ENCODE measurements at regions not wholly inside any gene's neighbourhood (a gene's known extent, or its start where the extent isn't known, plus 50 kb on each side); places are given as distances from the start of the nearest gene placed in this dataset.
A peak's percentile ranks its signal among the peaks of the same experiment; 100 is the strongest.

DNA sequence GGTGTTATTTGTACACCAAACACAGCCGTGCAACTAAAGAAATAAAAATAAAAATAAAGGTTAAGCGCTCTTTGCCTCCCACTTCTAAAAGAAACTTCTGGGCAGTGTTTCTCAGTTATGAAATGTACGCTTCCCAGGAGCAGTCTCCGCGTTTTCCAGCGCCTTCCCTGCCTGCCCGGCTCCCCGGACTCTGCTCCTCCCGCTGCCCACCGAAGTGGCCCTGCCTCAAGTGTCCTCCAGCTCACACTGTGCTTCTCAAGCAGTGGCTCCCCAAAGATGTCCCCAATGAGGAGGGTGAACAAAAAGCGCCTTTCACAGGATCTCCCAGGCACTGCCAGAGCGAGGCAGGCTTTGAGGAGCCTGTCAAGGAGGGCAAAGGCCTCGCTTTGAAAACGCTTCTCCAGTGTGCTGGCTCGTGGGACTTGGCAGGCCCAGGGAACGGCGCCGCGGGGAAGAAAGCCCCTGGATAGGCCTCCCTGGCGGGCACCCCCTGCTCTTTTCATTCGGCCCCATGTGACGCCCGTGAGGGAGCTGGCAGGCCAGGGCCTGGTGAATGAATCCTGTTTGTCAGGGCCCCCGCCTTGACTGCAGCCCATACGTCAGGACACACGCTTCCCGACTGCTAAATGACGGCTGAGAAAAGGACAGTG is 187.1 kb downstream of the FOXO1 start:
- H3K4me3 Mint-ChIP-seq (ENCODE audit: unreplicated experiment): no peak overlapping the region
- TF ChIP-seq, protein P1, sequence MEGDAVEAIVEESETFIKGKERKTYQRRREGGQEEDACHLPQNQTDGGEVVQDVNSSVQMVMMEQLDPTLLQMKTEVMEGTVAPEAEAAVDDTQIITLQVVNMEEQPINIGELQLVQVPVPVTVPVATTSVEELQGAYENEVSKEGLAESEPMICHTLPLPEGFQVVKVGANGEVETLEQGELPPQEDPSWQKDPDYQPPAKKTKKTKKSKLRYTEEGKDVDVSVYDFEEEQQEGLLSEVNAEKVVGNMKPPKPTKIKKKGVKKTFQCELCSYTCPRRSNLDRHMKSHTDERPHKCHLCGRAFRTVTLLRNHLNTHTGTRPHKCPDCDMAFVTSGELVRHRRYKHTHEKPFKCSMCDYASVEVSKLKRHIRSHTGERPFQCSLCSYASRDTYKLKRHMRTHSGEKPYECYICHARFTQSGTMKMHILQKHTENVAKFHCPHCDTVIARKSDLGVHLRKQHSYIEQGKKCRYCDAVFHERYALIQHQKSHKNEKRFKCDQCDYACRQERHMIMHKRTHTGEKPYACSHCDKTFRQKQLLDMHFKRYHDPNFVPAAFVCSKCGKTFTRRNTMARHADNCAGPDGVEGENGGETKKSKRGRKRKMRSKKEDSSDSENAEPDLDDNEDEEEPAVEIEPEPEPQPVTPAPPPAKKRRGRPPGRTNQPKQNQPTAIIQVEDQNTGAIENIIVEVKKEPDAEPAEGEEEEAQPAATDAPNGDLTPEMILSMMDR (IDR thresholded peaks at IDR 0.05): no peak
- H3K4me1 Mint-ChIP-seq (ENCODE audit: unreplicated experiment): peaks cover 47% of the 10 kb centered on the region
- no peak for DNase-seq (ENCODE audit: extremely low spot score, unreplicated experiment)
- no peaks in the 10 kb centered on the region for H3K27me3 Mint-ChIP-seq (ENCODE audit: unreplicated experiment)
- H3K27ac Mint-ChIP-seq (ENCODE audit: unreplicated experiment): no peak overlapping the region
- no peaks in the 10 kb centered on the region for H3K9me3 Mint-ChIP-seq (ENCODE audit: unreplicated experiment)
- no peaks in the 10 kb centered on the region for H3K36me3 Mint-ChIP-seq (ENCODE audit: unreplicated experiment)

DNA sequence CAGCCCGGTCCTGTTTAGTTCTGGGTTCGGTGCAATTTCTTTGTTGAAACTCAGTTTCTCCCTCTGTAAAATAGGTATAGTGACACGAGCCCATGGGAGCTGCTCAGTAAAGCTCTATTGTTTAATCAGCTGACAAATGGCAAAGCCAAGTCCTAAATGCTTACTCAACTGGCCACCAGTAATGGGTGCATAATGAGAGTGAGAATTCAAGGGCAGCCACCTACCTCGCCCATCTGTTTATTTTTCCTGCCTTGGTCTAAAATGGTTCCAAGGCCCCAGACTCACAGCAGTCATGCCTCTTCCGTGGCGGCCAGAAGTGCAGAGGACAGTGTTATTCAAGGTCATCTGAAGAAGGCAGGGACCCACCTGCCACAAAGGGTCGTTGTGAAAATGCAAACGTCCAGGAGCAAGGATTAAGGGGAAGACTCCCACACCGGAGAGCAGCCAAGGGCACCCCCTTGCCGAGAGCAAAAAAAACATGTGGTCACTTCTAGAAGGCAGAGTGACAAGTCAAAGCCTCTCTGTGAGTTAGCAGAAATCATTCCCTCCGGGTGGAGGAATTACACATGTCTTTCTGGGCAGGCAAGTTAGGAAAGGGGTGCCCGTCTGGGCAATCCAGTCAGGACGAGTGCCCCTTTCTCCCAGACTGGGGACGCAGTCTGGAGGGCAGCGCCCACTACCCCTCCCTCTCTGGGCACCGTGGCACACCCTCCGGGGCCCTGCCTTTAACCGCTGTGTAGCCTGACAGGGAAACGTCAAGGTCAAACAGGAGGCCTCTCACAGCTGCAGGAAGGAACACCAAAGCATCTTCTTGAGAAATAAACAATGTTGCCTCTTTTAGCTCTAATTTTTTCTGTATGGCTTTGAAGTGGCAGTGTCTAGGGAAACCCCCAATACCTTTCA is 186.2 kb downstream of the FOXO1 start:
- no peaks in the 10 kb centered on the region for H3K9me3 Mint-ChIP-seq (ENCODE audit: unreplicated experiment)
- no peak overlapping the region for H3K4me3 Mint-ChIP-seq (ENCODE audit: unreplicated experiment)
- peak overlapping the region; percentile 65 for H3K27ac Mint-ChIP-seq (ENCODE audit: unreplicated experiment)
- TF ChIP-seq, protein P1 (IDR thresholded peaks at IDR 0.05): no peak
- DNase-seq (ENCODE audit: extremely low spot score, unreplicated experiment): no peak
- no peaks in the 10 kb centered on the region for H3K36me3 Mint-ChIP-seq (ENCODE audit: unreplicated experiment)
- H3K27me3 Mint-ChIP-seq (ENCODE audit: unreplicated experiment): no peaks in the 10 kb centered on the region
- H3K4me1 Mint-ChIP-seq (ENCODE audit: unreplicated experiment): peaks cover 47% of the 10 kb centered on the region

DNA sequence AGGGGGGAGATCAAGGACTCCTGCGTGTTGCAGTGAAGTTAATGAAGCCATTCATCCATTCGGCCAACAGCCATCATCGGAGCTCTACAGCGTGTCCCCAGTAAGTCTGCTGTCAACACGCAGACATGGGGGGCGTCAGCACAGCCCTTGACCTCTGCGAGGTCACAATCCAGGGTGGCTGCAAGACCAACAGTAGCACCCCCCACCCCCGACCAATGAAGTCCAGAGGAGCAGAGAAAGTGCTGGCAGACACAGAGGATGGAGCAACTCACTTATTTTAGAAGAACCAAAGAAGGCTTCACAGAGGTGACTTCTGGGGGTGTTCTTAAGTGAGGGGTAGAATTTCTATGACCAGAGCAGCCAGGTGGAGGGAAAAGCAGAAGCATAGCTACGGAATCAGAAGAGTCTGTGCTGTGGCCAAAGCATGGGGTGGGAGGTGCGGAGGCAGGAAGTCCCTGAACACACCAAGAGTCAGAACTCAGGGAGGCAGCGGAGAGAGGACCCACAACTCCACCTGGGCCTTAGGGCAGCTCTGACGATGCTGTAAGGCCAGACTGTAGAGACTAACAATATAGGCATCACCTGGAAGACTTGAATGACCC is 185.4 kb downstream of the FOXO1 start:
- Mint-ChIP-seq H3K4me3 (ENCODE audit: unreplicated experiment) (no peak overlapping the region), H3K9me3 (ENCODE audit: unreplicated experiment) (no peaks in the 10 kb centered on the region)

DNA sequence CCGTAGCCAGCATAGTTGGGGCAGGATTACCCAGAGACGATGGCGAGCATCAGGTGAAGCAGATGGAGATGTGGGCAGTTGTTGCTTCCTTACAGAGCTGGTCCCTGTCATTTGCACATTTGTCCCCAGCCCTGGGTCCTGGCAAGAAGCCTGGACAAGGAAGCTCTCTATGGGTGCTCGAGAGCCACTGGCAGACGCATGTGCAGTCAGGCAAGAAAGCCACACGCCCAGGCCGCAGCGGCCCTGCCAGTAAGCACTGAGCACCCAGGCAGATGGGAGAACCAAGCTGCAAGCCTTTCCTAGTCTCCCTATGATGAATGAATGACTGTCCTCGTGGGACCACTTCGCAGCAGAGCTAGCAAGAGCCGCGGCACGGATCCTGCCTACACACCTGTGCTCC is 182.8 kb downstream of the FOXO1 start:
- no peak overlapping the region for H3K4me3 Mint-ChIP-seq (ENCODE audit: unreplicated experiment)
- no peak overlapping the region for H3K27ac Mint-ChIP-seq (ENCODE audit: unreplicated experiment)
- no peaks in the 10 kb centered on the region for H3K27me3 Mint-ChIP-seq (ENCODE audit: unreplicated experiment)
- H3K9me3 Mint-ChIP-seq (ENCODE audit: unreplicated experiment): no peaks in the 10 kb centered on the region
- DNase-seq (ENCODE audit: extremely low spot score, unreplicated experiment): no peak
- peaks cover 24% of the 10 kb centered on the region for H3K4me1 Mint-ChIP-seq (ENCODE audit: unreplicated experiment)
- no peaks in the 10 kb centered on the region for H3K36me3 Mint-ChIP-seq (ENCODE audit: unreplicated experiment)
- TF ChIP-seq, protein P1 (IDR thresholded peaks at IDR 0.05): no peak

More for the DNA sequence above, 185.4 kb downstream of the FOXO1 start:
- H3K4me1 Mint-ChIP-seq (ENCODE audit: unreplicated experiment): peaks cover 46% of the 10 kb centered on the region
- no peak overlapping the region for H3K27ac Mint-ChIP-seq (ENCODE audit: unreplicated experiment)
- no peak for DNase-seq (ENCODE audit: extremely low spot score, unreplicated experiment)
- H3K36me3 Mint-ChIP-seq (ENCODE audit: unreplicated experiment): no peaks in the 10 kb centered on the region
- TF ChIP-seq, protein P1 (IDR thresholded peaks at IDR 0.05): no peak
- H3K27me3 Mint-ChIP-seq (ENCODE audit: unreplicated experiment): no peaks in the 10 kb centered on the region
